DMS53 (cell line): ENCODE measurements at regions not wholly inside any gene's neighbourhood (a gene's known extent, or its start where the extent isn't known, plus 50 kb on each side); places are given as distances from the start of the nearest gene placed in this dataset.
A peak's percentile ranks its signal among the peaks of the same experiment; 100 is the strongest.
"Not testable (repeated sequence)": the region's sequence is repeated elsewhere in the genome, so short reads cannot be mapped to it uniquely, and the experiment has no call there.

Experiments used
- DNase-seq: peaks from one replicate; lab custom pipeline; 2025; lab: John Stamatoyannopoulos, UW

DNA sequence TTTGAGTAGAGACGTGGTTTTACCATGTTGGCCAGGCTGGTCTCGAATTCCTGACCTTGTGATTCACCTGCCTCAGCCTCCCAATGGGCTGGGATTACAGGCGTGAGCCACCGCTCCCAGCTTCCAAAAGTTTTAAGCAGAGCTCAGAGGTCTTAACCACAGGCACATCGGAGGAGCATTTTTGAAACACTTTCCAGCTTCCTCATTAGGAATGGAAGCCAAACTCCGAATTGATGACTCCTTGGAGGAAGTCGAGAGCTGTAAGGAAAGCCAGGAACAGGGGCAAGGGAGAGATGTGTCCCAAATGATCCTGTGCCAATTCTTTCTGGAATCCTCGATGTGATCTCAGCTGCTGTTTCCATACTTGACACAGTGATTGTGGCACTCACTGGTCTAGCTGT, 56.2 kb upstream of the CCZ1B start:
- DNase-seq, result not testable (repeated sequence)

DNA sequence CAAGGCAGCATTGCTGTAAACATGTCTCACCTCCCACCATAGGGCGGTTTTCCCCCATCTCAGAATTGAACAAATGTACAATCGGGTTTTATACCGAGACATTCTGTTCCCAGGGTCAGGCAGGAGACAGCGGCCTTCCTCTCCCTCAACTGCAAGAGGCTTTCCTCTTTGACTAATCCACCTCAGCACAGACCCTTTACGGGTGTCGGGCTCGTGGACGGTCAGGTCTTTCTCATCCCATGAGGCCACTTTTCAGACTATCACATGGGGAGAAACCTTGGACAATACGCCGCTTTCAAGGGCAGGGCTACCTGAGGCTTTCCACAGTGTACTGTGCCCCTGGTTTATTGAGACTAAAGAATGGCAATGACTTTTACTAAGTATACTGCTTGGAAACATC, 57.7 kb upstream of the CCZ1B start:
- DNase-seq, result not testable (repeated sequence)

DNA sequence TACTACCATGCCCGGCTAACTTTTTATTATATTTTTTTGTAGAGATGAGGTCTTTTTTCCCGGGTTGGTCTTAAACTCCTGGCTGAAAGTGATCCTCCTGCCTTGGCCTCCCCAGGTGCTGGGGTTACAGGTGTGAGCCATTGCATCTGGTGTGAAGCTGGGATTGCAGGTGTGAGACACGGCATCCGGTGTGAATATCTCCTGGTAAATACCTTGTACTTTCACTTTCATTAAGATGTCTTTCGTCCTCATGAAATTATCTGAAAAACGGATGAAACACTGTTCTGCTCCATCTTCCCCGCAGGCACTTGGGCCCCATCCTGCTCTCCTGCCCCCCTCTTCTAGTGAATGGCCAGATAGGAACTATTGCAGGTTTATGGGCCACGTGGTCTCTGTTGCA, 60.1 kb upstream of the CCZ1B start:
- no peak for DNase-seq

- not testable (repeated sequence) for DNase-seq
These were observed 62.4 kb upstream of the CCZ1B start for GRCh38 chr7:6888267-6889045.

GRCh38 chr7:6889252-6889812, 63.3 kb upstream of the CCZ1B start:
- DNase-seq, result no peak

GRCh38 chr7:6902097-6902518, 76.0 kb upstream of the CCZ1B start:
- DNase-seq, result not testable (repeated sequence)

- DNase-seq, result not testable (repeated sequence)
These were observed 77.2 kb upstream of the CCZ1B start for GRCh38 chr7:6903289-6903688.

- not testable (repeated sequence) for DNase-seq
These were observed 77.7 kb upstream of the CCZ1B start for GRCh38 chr7:6903792-6904191.

GRCh38 chr7:6917258-6917657, 91.2 kb upstream of the CCZ1B start:
- DNase-seq, result no peak

DNA sequence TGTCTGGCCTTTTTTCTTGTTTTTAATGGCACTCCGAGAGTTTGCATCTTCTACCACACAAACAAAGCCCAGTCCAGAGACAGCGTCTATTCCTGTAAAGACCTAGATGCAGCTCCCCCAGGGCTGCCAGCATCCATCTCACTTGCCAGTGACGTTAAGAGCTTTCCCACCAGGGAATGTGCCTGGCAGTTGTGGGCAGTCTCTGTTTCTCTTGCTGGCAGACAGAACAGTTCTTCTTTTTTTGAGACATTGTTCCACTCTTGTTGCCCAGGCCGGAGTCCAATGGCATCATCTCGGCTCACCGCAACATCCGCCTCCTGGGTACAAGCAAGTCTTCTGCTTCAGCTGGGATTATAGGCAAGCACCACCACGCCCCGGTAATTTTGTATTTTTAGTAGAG, 93.1 kb upstream of the CCZ1B start:
- not testable (repeated sequence) for DNase-seq

DNA sequence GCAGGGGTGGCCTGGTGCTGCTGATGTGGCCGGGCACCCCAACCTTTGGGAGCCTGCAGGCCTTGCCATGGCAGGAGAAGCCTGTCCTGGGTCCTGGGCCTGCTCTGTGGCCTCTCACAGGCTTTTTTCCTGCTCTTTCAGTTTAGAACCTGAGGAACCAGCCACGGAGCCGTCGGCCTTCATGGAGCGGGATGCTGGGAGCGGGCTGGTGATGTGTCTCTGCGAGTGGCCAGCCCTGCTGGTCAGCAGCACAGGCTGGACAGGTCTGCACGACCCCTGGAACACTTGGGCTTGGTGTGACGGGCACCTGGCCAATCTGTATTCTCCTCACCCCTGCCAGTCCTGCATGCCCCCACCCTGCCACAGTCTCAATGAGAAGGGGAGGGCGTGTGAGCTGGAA, 98.4 kb upstream of the CCZ1B start:
- not testable (repeated sequence) for DNase-seq

DNA sequence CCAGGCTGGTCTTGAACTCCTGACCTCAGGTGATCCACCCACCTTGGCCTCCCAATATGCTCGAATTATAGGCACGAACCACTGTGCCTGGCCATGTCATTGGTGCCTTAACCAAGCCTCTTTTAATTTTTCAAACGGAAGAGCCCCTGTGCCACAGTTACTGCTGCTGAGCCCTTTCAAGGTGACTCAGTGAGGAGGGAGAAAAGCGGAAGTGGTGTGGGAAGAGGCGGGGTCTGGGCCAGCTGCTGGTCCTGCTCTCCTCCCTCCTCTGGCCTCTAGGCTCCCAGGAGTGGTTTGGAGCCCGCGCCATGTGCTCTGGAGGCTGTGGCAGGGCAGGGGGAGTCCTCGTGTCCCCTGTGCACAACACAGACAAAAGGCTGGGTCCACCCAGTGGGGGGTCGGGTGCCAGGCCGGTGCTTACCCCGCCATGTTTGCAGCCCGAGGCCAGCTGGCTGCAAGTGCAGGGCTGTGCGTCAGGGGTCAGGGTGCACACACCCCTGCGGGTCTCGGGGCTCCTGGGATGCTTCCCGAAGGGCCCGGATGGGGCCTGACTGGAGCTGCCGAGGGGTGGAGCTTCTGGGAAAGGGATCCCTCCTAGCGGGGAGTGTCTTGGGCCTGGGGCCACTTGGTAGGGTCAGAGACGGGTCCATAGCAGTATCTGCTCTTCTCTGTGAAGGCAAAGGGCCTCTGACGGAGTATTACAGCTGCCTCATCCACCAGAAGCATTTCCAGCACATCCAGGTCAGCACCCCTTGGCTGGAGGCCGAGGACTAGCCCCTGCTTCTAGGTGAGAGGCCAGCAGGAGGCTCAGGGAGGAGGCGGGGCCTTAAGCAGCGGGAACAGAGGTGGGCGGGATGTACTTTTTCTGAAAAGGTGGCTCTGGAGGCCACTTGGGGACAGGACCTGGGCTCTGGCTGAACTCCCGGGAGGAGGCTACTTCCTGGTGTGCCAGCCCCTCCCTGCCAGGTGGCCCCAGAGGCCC, 100.4 kb upstream of the CCZ1B start:
- DNase-seq, result not testable (repeated sequence)

GRCh38 chr7:6927643-6928042, 101.6 kb upstream of the CCZ1B start:
- DNase-seq, result not testable (repeated sequence)

DNA sequence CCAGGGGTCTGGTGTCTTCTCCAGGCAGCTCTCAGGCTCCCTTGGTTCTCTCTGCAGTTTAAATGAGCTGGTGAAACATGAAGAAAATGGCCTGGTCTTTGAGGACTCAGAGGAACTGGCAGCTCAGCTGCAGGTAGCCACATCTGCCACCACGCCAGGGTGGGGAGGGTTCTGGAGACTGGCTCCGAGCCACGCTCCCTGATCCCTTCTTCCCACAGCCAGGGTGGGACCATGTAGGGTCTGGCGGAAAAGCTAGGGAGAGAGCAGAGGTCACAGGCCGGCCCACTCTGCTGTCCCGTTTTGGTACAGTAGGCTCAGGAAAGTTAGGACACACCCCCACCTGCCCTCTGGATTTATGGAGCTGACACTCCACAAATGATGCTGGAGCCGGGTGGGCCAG, 103.5 kb upstream of the CCZ1B start:
- DNase-seq, result not testable (repeated sequence)

- not testable (repeated sequence) for DNase-seq
These were observed 104.1 kb upstream of the CCZ1B start for GRCh38 chr7:6930081-6930635.

DNA sequence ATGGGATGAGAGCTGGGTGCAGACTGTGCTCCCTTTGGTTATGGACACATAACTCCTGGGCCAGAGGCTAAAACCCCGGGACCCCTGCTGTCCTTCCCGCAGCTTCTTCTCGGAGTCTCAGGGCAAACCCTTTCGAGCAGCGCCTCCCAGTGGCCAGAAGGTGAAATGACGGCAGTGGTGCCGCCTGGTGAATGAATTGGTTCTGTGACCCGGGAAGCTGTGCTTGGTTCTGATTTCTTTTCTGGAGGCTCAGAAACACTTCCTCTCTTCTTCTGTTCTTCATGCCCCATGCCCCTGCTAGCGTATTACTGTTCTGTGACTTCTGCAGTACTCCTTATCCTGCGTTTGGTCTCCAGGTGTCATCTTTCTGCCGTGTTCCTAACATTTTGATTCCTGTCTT, 104.7 kb upstream of the CCZ1B start:
- DNase-seq, result peak; percentile 51

DNA sequence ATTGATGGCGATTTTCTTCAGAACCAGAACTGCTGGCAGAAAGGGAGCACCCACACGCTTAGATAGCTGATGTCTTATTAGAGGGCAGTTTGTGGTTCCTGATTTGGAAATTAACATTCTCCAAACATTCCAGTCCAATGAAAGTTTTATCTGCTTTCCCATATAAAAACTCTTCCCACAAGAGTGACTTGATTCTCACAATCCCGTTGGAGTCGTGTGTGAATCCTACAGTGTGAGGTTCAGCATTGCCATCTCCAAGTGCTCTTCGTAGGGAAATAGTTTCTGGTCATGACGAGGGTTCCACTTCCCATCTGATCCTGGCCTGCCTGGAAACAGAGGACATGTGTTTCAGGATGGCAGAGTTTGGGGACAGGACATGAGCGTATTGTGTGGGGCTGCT, 105.4 kb upstream of the CCZ1B start:
- DNase-seq, result not testable (repeated sequence)

DNA sequence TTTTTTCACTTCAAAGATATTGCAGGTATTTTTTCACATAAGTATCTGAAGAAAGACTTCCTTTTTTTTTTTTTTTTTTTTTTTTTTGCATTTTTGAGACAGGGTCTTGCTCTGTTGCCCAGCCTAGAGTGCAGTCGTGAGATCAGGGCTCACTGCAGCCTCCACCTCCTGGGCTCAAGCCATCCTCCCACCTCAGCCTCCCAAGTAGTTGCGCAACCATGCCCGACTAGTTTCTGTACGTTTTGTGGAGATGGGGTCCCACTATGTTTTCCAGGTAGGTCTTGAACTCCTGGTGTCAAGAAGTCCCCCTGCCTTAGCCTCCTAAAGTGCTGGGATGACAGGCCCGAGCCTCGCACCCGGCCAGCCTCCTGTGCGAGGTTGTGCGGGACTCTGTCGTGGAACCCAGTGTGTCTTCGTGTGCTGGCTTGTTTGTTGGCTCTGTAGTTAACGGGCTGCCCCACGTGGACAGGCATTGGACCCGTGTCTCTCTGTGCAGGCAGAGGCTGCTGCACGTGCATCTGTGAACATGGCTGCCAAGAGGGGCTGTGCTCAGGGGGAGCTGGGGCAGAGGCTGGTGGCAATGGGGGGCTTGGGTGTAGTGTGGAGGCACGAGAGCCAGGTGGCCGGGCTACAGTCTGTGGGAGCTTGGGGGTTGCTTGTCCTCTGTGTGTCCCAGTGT, 108.0 kb upstream of the CCZ1B start:
- not testable (repeated sequence) for DNase-seq

DNA sequence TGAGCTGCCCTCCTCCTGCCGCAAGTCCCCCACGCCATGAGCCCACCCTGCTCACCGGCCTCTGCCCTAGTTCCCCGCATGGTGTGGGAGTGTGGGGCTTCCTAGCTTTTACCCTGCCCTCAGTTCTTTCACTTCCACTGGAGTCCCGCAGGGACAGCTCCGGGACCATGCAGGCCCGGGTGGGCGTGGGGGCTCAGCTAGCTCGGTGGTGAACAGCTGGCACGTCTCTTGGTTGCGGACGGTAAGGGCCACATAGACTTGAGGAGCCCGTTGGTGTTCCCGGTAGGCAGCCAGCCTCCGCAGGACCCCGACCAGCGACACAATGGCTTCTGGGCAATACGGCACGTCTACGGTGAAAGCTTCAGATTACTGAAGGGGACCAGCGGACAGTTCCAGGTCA, 108.9 kb upstream of the CCZ1B start:
- DNase-seq, result no peak

DNA sequence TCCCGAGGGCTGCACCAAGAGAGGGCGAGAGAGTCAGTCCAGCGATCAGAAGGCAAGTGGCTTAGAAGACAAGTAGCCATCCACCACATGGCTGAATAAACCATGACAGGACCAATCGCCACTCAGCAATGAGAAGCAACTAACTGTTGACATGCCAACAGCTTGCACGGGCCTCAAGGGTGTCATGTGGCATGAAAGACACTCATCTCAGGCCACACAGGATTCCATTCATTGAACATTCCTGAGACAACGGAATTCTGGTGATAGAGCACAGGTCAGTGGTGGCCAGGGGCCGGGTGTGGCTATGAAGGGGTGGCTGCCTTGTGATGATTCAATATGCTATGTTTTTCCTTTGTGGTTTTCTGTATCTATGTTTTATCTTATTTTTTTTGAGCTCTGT, 110.6 kb upstream of the CCZ1B start:
- not testable (repeated sequence) for DNase-seq

- DNase-seq, result not testable (repeated sequence)
These were observed 111.7 kb upstream of the CCZ1B start for GRCh38 chr7:6937746-6938145.

DNA sequence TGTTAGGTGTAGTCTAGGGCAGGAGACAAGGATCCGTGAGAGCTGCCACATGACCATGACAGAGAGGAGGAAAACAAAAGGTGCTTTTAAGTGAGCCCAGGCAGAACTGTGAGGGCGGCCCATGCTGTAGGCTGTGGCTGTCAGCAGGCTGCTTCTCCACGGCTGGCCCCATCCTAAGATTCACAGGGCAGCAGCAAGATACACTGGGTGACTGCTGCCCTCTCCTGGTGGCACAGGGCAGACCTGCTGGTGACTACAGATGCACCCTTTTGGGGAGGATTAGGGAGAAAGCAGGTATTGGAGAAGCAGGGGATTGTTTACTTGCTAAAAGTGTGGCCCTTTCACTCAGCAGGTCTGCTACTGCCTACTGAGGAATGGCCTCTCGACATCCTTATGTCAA, 112.2 kb upstream of the CCZ1B start:
- DNase-seq, result peak; percentile 64
